ENCODE measurements at regions not wholly inside any gene's neighbourhood (a gene's known extent, or its start where the extent isn't known, plus 50 kb on each side); places are given as distances from the start of the nearest gene placed in this dataset.

GRCh38 chr6:71727632-71728294, 158.6 kb upstream of the RIMS1 start:
- H2AFZ ChIP-seq (replicated peaks), result no peak overlapping the region
- no peaks in the 10 kb centered on the region for H3K79me2 ChIP-seq (ENCODE audit: low read depth)
- Mint-ChIP-seq H3K4me3 (no peak overlapping the region), H3K27me3 (ENCODE audit: insufficient read depth, low read depth) (no peaks in the 10 kb centered on the region), H3K9me3 (no peaks in the 10 kb centered on the region), H3K4me1 (peaks cover 7% of the 10 kb centered on the region), H3K36me3 (no peaks in the 10 kb centered on the region), H3K27ac (no peak overlapping the region)
- TF ChIP-seq EZH2phosphoT487 (IDR thresholded peaks at IDR 0.05) (no peak), CTCF (IDR thresholded peaks at IDR 0.05) (no peak), EZH2 (IDR thresholded peaks at IDR 0.05) (no peak)
- no peak overlapping the region for H3K27ac ChIP-seq
- H3F3A ChIP-seq (ENCODE audit: low read depth), result no peaks in the 10 kb centered on the region
- no peaks in the 10 kb centered on the region for H3K9me3 ChIP-seq (ENCODE audit: low read depth)
- no peaks in the 10 kb centered on the region for H3K36me3 ChIP-seq
- H3K9ac ChIP-seq, result no peak overlapping the region
- no peaks in the 10 kb centered on the region for H4K20me1 ChIP-seq (ENCODE audit: low read depth)
- no peaks in the 10 kb centered on the region for H3K4me1 ChIP-seq
- no peak overlapping the region for H3K4me2 ChIP-seq
- no peaks in the 10 kb centered on the region for H3K27me3 ChIP-seq
- no peak overlapping the region for H3K4me3 ChIP-seq
- DNase-seq (ENCODE audit: low spot score), result no peak

GRCh38 chr6:71730284-71730683, 156.1 kb upstream of the RIMS1 start:
- no peaks in the 10 kb centered on the region for H4K20me1 ChIP-seq (ENCODE audit: low read depth)
- no peaks in the 10 kb centered on the region for H3K79me2 ChIP-seq (ENCODE audit: low read depth)
- H3K27me3 ChIP-seq, result no peaks in the 10 kb centered on the region
- H3K27ac ChIP-seq, result no peak overlapping the region
- H3K27ac Mint-ChIP-seq, result no peak overlapping the region
- no peaks in the 10 kb centered on the region for H3F3A ChIP-seq (ENCODE audit: low read depth)
- H3K4me3 ChIP-seq, result no peak overlapping the region
- H3K36me3 Mint-ChIP-seq, result no peaks in the 10 kb centered on the region
- H3K4me1 ChIP-seq, result no peaks in the 10 kb centered on the region
- H3K9ac ChIP-seq, result no peak overlapping the region
- no peak overlapping the region for H2AFZ ChIP-seq (replicated peaks)
- H3K36me3 ChIP-seq, result no peaks in the 10 kb centered on the region
- no peaks in the 10 kb centered on the region for H3K4me1 Mint-ChIP-seq
- no peak overlapping the region for H3K4me2 ChIP-seq
- H3K27me3 Mint-ChIP-seq (ENCODE audit: insufficient read depth, low read depth), result no peaks in the 10 kb centered on the region
- no peaks in the 10 kb centered on the region for H3K9me3 ChIP-seq (ENCODE audit: low read depth)
- no peak overlapping the region for H3K4me3 Mint-ChIP-seq
- DNase-seq (ENCODE audit: low spot score), result no peak
- H3K9me3 Mint-ChIP-seq, result no peaks in the 10 kb centered on the region
- no peak for TF ChIP-seq EZH2phosphoT487 (IDR thresholded peaks at IDR 0.05)
- no peak for TF ChIP-seq EZH2 (IDR thresholded peaks at IDR 0.05)
- TF ChIP-seq CTCF (IDR thresholded peaks at IDR 0.05), result no peak

- H3K27ac Mint-ChIP-seq, result no peak overlapping the region
These were observed 152.1 kb upstream of the RIMS1 start for GRCh38 chr6:71733970-71734899.

More at GRCh38 chr6:71733970-71734899, 152.1 kb upstream of the RIMS1 start:
- Histone ChIP-seq H3K79me2 (ENCODE audit: low read depth) (no peaks in the 10 kb centered on the region), H3K4me2 (no peak overlapping the region), H4K20me1 (ENCODE audit: low read depth) (no peaks in the 10 kb centered on the region), H3K4me1 (no peaks in the 10 kb centered on the region), H3K4me3 (no peak overlapping the region), H3K27me3 (no peaks in the 10 kb centered on the region), H2AFZ (replicated peaks) (no peak overlapping the region), H3K36me3 (no peaks in the 10 kb centered on the region), H3K27ac (no peak overlapping the region), H3F3A (ENCODE audit: low read depth) (no peaks in the 10 kb centered on the region), H3K9ac (no peak overlapping the region), H3K9me3 (ENCODE audit: low read depth) (no peaks in the 10 kb centered on the region)
- Mint-ChIP-seq H3K9me3 (no peaks in the 10 kb centered on the region), H3K4me3 (no peak overlapping the region), H3K36me3 (no peaks in the 10 kb centered on the region), H3K27me3 (ENCODE audit: insufficient read depth, low read depth) (no peaks in the 10 kb centered on the region), H3K4me1 (no peaks in the 10 kb centered on the region)
- DNase-seq (ENCODE audit: low spot score), result no peak
- TF ChIP-seq EZH2 (IDR thresholded peaks at IDR 0.05) (no peak), CTCF (IDR thresholded peaks at IDR 0.05) (no peak), EZH2phosphoT487 (IDR thresholded peaks at IDR 0.05) (no peak)

Data from neural progenitor cell (in vitro differentiated cells).